ENCODE measurements at regions not wholly inside any gene's neighbourhood (a gene's known extent, or its start where the extent isn't known, plus 50 kb on each side); places are given as distances from the start of the nearest gene placed in this dataset.

- Mint-ChIP-seq H3K9me3 (no peaks in the 10 kb centered on the region), H3K4me1 (peaks cover 4% of the 10 kb centered on the region; the same call in 2 of the 3 replicates), H3K27me3 (ENCODE audit: insufficient read depth, low read depth, poor library complexity) (no peaks in the 10 kb centered on the region), H3K36me3 (ENCODE audit: low read depth) (no peaks in the 10 kb centered on the region), H3K4me3 (no peak overlapping the region), H3K27ac (no peak overlapping the region)
- no peak overlapping the region for H3K27ac ChIP-seq (ENCODE audit: low read depth)
- ATAC-seq (peak; percentile 54), DNase-seq (ENCODE audit: low spot score) (peak; percentile 35)
- peak overlapping the region; percentile 20; the same call in 1 of the 2 replicates for H2AFZ ChIP-seq
- no peaks in the 10 kb centered on the region for H4K20me1 ChIP-seq (replicated peaks; ENCODE audit: insufficient read depth)
- H3K27me3 ChIP-seq (ENCODE audit: insufficient read depth) = no peaks in the 10 kb centered on the region
- TF ChIP-seq ZNF462 (CRISPR knock-in tag; IDR thresholded peaks at IDR 0.05) (no peak), NANOG (IDR thresholded peaks at IDR 0.05; ENCODE audit: borderline replicate concordance) (no peak), CREB1 (CRISPR knock-in tag; IDR thresholded peaks at IDR 0.05; ENCODE audit: low read depth) (no peak), CTCF (conservative IDR thresholded peaks at IDR 0.05; ENCODE audit: low read depth in 2 of 2) (no peak), ZNF114 (CRISPR knock-in tag; IDR thresholded peaks at IDR 0.05) (no peak), REST (IDR thresholded peaks at IDR 0.05; ENCODE audit: unreplicated experiment) (no peak), EZH2 (IDR thresholded peaks at IDR 0.05; ENCODE audit: low read depth, unreplicated experiment) (no peak), STAT1 (IDR thresholded peaks at IDR 0.05; ENCODE audit: unreplicated experiment) (no peak), POLR2AphosphoS5 (IDR thresholded peaks at IDR 0.05; ENCODE audit: low read depth) (no peak), ETS1 (IDR thresholded peaks at IDR 0.05) (no peak), ZNF331 (CRISPR knock-in tag; IDR thresholded peaks at IDR 0.05; ENCODE audit: low read depth) (no peak), EZH2phosphoT487 (IDR thresholded peaks at IDR 0.05; ENCODE audit: unreplicated experiment) (no peak)
- H3K79me2 ChIP-seq (replicated peaks; ENCODE audit: insufficient read depth) = no peaks in the 10 kb centered on the region
- H3K4me2 ChIP-seq = no peak overlapping the region
- no peaks in the 10 kb centered on the region for H3F3A ChIP-seq (replicated peaks; ENCODE audit: low read depth)
- H3K9me2 ChIP-seq (ENCODE audit: insufficient read depth) = peaks cover 5% of the 10 kb centered on the region; the same call in 1 of the 2 replicates
- H3K36me3 ChIP-seq (ENCODE audit: insufficient read depth) = no peaks in the 10 kb centered on the region
- no peak overlapping the region for H3K4me3 ChIP-seq
- no peaks in the 10 kb centered on the region for H3K4me1 ChIP-seq (ENCODE audit: insufficient read depth)
These were observed 206.1 kb downstream of the KCNJ2 start for GRCh38 chr17:70375406-70375805.

Measured in GM23338 (cell line).